ENCODE measurements at regions not wholly inside any gene's neighbourhood (a gene's known extent, or its start where the extent isn't known, plus 50 kb on each side); places are given as distances from the start of the nearest gene placed in this dataset.

DNA sequence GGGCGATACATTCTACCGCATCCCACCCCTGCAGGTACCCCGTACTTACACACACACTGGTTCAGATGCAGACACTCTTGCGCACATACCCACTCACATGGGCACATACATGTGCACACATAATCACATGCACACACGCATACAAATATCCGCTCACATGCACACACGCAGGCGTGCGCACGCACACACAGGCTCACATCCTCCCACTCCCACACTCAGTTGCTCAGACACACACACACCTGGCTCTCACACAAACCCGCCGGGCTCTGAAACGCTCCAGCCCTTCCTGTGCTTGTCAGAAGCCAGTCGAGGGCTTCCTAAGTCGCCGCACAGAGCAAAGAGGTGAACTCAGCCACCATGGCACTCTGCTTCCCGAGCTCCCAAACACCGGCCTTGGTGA is 164.5 kb downstream of the CRYBB2 start:
- Histone ChIP-seq H2AFZ (ENCODE audit: low read depth, low read length) (no peak overlapping the region), H3K9ac (replicated peaks; ENCODE audit: extremely low read depth, insufficient read depth, low read length) (no peak overlapping the region), H4K20me1 (replicated peaks; ENCODE audit: control insufficient read depth, extremely low read depth, insufficient read depth, low read length) (no peaks in the 10 kb centered on the region), H3K4me2 (ENCODE audit: insufficient read depth, low read length) (no peak overlapping the region), H3K9me1 (replicated peaks; ENCODE audit: control insufficient read depth, extremely low read depth, insufficient read depth, low read length) (no peaks in the 10 kb centered on the region), H3K27ac (ENCODE audit: insufficient read depth, low read depth, low read length) (no peak overlapping the region), H3K36me3 (ENCODE audit: control insufficient read depth in 2 of 2, extremely low read depth in 1 of 2, insufficient read depth in 2 of 2, low read length in 2 of 2) (no peaks in the 10 kb centered on the region), H3K9me3 (replicated peaks; ENCODE audit: control insufficient read depth, insufficient read depth, low read length) (no peaks in the 10 kb centered on the region), H3K27me3 (ENCODE audit: control insufficient read depth in 2 of 2, insufficient read depth in 2 of 2, low read length in 2 of 2) (no peaks in the 10 kb centered on the region), H3K4me1 (ENCODE audit: control insufficient read depth, extremely low read depth, insufficient read depth, low read length) (peaks cover 3% of the 10 kb centered on the region), H3K4me3 (replicated peaks in 1 of 3; ENCODE audit: insufficient read depth in 1 of 3, low read depth in 1 of 3, low read length in 3 of 3) (no peak overlapping the region), H3K79me2 (ENCODE audit: control insufficient read depth, insufficient read depth, low read length) (peaks cover 1% of the 10 kb centered on the region)
- no peak for DNase-seq (ENCODE audit: low read depth, low spot score)
- FAIRE-seq, result no peak
- CTCF ChIA-PET, result no interaction called here
- POLR2A ChIA-PET, result no interaction called here
- BruUV-seq (replicated peaks), result no TSS peak
- TF ChIP-seq JUN (IDR thresholded peaks at IDR 0.05; ENCODE audit: borderline replicate concordance, insufficient read depth, insufficient read length, low read depth), result no peak
- no peak for TF ChIP-seq EZH2 (IDR thresholded peaks at IDR 0.05; ENCODE audit: borderline replicate concordance, low read depth, low read length, severe bottlenecking)
- TF ChIP-seq POLR2A (IDR thresholded peaks at IDR 0.05; ENCODE audit: low read depth, low read length), result no peak
- no peak for TF ChIP-seq FOS (IDR thresholded peaks at IDR 0.05; ENCODE audit: borderline replicate concordance, insufficient read depth, low read length)
- no peak for TF ChIP-seq GATA2 (IDR thresholded peaks at IDR 0.05; ENCODE audit: insufficient read depth, insufficient read length, low read depth, low read length)
- no peak for TF ChIP-seq CTCF (IDR thresholded peaks at IDR 0.05; ENCODE audit: extremely low read depth in 1 of 2, insufficient read depth in 1 of 2, low read depth in 1 of 2, low read length in 2 of 2)
- intact Hi-C loops (cut with micrococcal nuclease) (no loop called here), dilution Hi-C loops (cut with MboI; ENCODE audit: extremely low pct_ligation_motif_present, low sequenced_read_pairs) (no loop called here)

- no peaks in the 10 kb centered on the region for H3K36me3 ChIP-seq (ENCODE audit: control insufficient read depth in 2 of 2, extremely low read depth in 1 of 2, insufficient read depth in 2 of 2, low read length in 2 of 2)
- peaks cover 3% of the 10 kb centered on the region for H3K79me2 ChIP-seq (ENCODE audit: control insufficient read depth, insufficient read depth, low read length)
- BruUV-seq (replicated peaks), result no TSS peak
- no peak overlapping the region for H3K4me2 ChIP-seq (ENCODE audit: insufficient read depth, low read length)
- no peak for TF ChIP-seq EZH2 (IDR thresholded peaks at IDR 0.05; ENCODE audit: borderline replicate concordance, low read depth, low read length, severe bottlenecking)
- H2AFZ ChIP-seq (ENCODE audit: low read depth, low read length), result no peak overlapping the region
- H3K9ac ChIP-seq (replicated peaks; ENCODE audit: extremely low read depth, insufficient read depth, low read length), result no peak overlapping the region
- dilution Hi-C loops (cut with MboI; ENCODE audit: extremely low pct_ligation_motif_present, low sequenced_read_pairs) (no loop called here), intact Hi-C loops (cut with micrococcal nuclease) (no loop called here)
- H3K27me3 ChIP-seq (ENCODE audit: control insufficient read depth in 2 of 2, insufficient read depth in 2 of 2, low read length in 2 of 2), result no peaks in the 10 kb centered on the region
- H3K9me3 ChIP-seq (replicated peaks; ENCODE audit: control insufficient read depth, insufficient read depth, low read length), result no peaks in the 10 kb centered on the region
- FAIRE-seq (no peak), DNase-seq (ENCODE audit: low read depth, low spot score) (no peak)
- CTCF ChIA-PET, result no interaction called here
- no peak overlapping the region for H3K4me3 ChIP-seq (replicated peaks in 1 of 3; ENCODE audit: insufficient read depth in 1 of 3, low read depth in 1 of 3, low read length in 3 of 3)
- H3K27ac ChIP-seq (ENCODE audit: insufficient read depth, low read depth, low read length), result no peak overlapping the region
- POLR2A ChIA-PET, result no interaction called here
- H4K20me1 ChIP-seq (replicated peaks; ENCODE audit: control insufficient read depth, extremely low read depth, insufficient read depth, low read length), result no peaks in the 10 kb centered on the region
- no peaks in the 10 kb centered on the region for H3K9me1 ChIP-seq (replicated peaks; ENCODE audit: control insufficient read depth, extremely low read depth, insufficient read depth, low read length)
- peaks cover 6% of the 10 kb centered on the region for H3K4me1 ChIP-seq (ENCODE audit: control insufficient read depth, extremely low read depth, insufficient read depth, low read length)
These were observed 167.1 kb downstream of the CRYBB2 start for GRCh38 chr22:25386538-25386884.
